Loucy (cell line): ENCODE measurements at regions not wholly inside any gene's neighbourhood (a gene's known extent, or its start where the extent isn't known, plus 50 kb on each side); places are given as distances from the start of the nearest gene placed in this dataset.

Experiments
- EZH2phosphoT487 ChIP-seq: fragments of 200-600 bp; IDR thresholded peaks from 2 replicates; pipeline ENCODE4 v1.6.1; 2018; ENCODE audit warnings: antibody characterized with exemption, mild to moderate bottlenecking, moderate library complexity, borderline replicate concordance
- TF ChIP-seq, protein P1 (sequence below): fragments of 200-600 bp; sonication (generic); conservative IDR thresholded peaks from 2 replicates; pipeline ENCODE4 v1.5.1; 2014; ENCODE audit warnings: mild to moderate bottlenecking, antibody characterized with exemption, low read length

DNA sequence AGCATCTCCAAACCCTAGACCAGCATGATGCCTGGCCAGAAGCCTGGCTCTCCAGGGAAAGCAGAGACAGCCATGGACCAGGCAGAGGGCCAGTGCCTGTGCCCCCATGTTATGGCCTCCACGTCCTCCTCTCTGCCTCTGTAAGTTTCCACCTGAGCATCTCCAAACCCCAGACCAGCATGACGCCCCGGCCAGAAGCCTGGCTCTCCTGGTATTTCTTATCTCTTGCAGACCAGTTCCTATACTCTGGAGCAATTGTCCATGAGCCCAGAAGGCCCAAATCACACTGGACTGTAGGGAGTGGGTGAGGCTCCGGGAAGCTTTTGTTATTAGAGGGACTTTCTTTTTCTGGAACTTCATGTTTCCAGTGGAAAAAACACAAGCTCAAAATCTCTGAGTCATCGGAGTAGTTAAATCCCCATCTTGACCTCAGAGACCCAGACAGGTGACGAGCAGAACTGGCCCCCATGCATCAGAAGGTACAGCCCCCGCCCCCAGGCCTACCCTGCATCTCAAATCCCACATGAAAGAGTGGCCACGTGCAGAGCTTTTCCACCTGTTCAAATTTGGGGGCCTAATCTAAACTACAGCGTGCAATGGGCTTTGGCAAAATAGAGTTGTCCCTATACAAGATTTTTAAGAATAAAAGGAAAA lies 110.2 kb upstream of the FOXQ1 start:
- TF ChIP-seq, protein P1, sequence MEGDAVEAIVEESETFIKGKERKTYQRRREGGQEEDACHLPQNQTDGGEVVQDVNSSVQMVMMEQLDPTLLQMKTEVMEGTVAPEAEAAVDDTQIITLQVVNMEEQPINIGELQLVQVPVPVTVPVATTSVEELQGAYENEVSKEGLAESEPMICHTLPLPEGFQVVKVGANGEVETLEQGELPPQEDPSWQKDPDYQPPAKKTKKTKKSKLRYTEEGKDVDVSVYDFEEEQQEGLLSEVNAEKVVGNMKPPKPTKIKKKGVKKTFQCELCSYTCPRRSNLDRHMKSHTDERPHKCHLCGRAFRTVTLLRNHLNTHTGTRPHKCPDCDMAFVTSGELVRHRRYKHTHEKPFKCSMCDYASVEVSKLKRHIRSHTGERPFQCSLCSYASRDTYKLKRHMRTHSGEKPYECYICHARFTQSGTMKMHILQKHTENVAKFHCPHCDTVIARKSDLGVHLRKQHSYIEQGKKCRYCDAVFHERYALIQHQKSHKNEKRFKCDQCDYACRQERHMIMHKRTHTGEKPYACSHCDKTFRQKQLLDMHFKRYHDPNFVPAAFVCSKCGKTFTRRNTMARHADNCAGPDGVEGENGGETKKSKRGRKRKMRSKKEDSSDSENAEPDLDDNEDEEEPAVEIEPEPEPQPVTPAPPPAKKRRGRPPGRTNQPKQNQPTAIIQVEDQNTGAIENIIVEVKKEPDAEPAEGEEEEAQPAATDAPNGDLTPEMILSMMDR, result no peak
- TF ChIP-seq EZH2phosphoT487, result no peak
